ENCODE measurements at regions not wholly inside any gene's neighbourhood (a gene's known extent, or its start where the extent isn't known, plus 50 kb on each side); places are given as distances from the start of the nearest gene placed in this dataset.

- Histone ChIP-seq H3K36me3 (replicated peaks) (no peaks in the 10 kb centered on the region), H3K4me3 (ENCODE audit: low read depth, low read length) (no peak overlapping the region), H3K27ac (no peak overlapping the region), H3K27me3 (replicated peaks) (no peaks in the 10 kb centered on the region)
- DNase-seq: no peak
- no peak for TF ChIP-seq CTCF (IDR thresholded peaks at IDR 0.05; ENCODE audit: low read depth, low read length, missing control alignments)
- in situ Hi-C loops (cut with HindIII; ENCODE audit: low pct_ligation_motif_present, low sequenced_read_pairs): no loop called here
These were observed 420.6 kb downstream of the RAB38 start for GRCh38 chr11:87754685-87755084.

- Histone ChIP-seq H3K4me3 (ENCODE audit: low read depth, low read length) (no peak overlapping the region), H3K27ac (no peak overlapping the region), H3K36me3 (replicated peaks) (no peaks in the 10 kb centered on the region), H3K27me3 (replicated peaks) (no peaks in the 10 kb centered on the region)
- DNase-seq: no peak
- TF ChIP-seq CTCF (IDR thresholded peaks at IDR 0.05; ENCODE audit: low read depth, low read length, missing control alignments): no peak
- in situ Hi-C loops (cut with HindIII; ENCODE audit: low pct_ligation_motif_present, low sequenced_read_pairs): no loop called here
These were observed 422.1 kb downstream of the RAB38 start for GRCh38 chr11:87753143-87753542.

GRCh38 chr11:87743007-87743406, 432.2 kb downstream of the RAB38 start:
- TF ChIP-seq CTCF (IDR thresholded peaks at IDR 0.05; ENCODE audit: low read depth, low read length, missing control alignments): peak; percentile 44
- DNase-seq: no peak
- Histone ChIP-seq H3K27ac (no peak overlapping the region), H3K36me3 (replicated peaks) (no peaks in the 10 kb centered on the region), H3K4me3 (ENCODE audit: low read depth, low read length) (no peak overlapping the region), H3K27me3 (replicated peaks) (no peaks in the 10 kb centered on the region)
- in situ Hi-C loops (cut with HindIII; ENCODE audit: low pct_ligation_motif_present, low sequenced_read_pairs): no loop called here

DNA sequence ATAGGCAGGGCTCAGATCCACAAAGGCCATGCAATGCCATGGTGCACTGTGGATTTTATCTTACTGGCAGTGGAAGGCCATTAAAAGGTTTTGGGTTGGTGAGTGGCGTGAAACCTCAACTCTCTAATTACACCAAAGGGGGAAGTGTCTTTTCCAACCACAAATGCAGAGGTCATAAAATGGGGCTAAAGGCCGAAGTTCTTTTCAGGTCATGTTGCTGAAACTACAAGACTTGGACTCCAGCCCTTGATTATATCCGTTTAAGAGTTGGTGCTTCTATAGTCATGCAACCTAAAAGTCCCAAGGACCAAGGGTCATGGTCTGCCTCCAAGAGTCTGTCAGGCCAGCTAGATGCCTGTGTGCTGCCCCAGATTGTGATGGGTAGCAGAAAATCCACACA, 434.3 kb downstream of the RAB38 start:
- Histone ChIP-seq H3K27me3 (replicated peaks) (no peaks in the 10 kb centered on the region), H3K36me3 (replicated peaks) (no peaks in the 10 kb centered on the region), H3K27ac (no peak overlapping the region), H3K4me3 (ENCODE audit: low read depth, low read length) (no peak overlapping the region)
- DNase-seq: no peak
- TF ChIP-seq CTCF (IDR thresholded peaks at IDR 0.05; ENCODE audit: low read depth, low read length, missing control alignments): no peak
- in situ Hi-C loops (cut with HindIII; ENCODE audit: low pct_ligation_motif_present, low sequenced_read_pairs): no loop called here

- no peaks in the 10 kb centered on the region for H3K36me3 ChIP-seq (replicated peaks)
These were observed 434.8 kb downstream of the RAB38 start for GRCh38 chr11:87740451-87740850.

More at GRCh38 chr11:87740451-87740850, 434.8 kb downstream of the RAB38 start:
- no peaks in the 10 kb centered on the region for H3K27me3 ChIP-seq (replicated peaks)
- H3K4me3 ChIP-seq (ENCODE audit: low read depth, low read length): no peak overlapping the region
- no peak for TF ChIP-seq CTCF (IDR thresholded peaks at IDR 0.05; ENCODE audit: low read depth, low read length, missing control alignments)
- DNase-seq: no peak
- H3K27ac ChIP-seq: no peak overlapping the region
- in situ Hi-C loops (cut with HindIII; ENCODE audit: low pct_ligation_motif_present, low sequenced_read_pairs): no loop called here
